ENCODE measurements at regions not wholly inside any gene's neighbourhood (a gene's known extent, or its start where the extent isn't known, plus 50 kb on each side); places are given as distances from the start of the nearest gene placed in this dataset.

DNA sequence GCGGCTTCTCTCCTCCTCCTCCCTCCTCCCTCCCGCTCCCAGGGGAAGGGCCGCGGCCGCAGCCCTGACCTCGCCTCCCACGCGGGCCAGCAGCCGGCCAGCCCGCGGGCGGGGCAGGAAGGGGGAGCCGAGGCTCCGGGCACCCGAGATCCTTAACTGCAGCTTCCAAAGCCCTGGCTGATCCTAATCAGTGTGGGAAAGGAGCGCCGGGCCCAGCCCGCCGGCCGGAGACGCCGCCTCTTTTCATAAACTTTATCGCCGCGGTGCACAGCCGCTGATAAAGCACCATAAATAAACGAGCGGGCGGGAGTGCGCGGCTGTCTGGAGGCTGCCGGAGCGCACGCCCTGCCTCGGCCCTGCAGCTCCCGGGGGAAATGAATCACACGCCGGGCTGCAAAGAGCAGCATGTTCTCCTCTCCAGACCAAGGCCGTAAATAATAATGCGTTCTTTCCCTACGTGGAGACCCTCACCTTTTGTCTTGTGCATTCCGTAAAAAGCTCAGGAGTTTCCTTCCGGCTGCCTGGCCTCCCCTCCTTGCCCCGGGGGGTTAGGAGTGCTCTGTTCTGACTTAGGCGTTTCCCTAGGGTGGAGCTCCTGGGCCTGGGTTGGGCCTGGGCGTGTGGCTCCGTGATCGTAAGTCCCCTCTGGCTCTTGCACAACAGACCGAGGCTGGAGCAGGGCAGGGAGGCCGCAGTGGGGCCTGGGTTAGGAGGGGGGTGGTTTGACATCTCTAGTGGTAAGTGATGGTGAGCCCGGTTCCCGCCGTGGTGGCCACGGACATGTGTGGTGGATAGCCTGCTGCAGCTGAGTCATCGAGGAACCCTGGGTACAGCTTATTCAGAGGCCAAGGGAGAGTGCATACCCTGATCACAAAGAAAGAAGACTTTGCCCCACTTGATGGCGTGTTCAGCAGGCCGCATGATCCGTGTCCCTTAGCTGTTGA lies 132.6 kb upstream of the HES1 start:
- intact Hi-C loops (cut with DNase I), result loop anchor here (10.0 kb wide), 2 partner anchors 131 to 219 kb away; partner anchors contain the start of gene HES1 (in 1 of the 2)
- peak overlapping the region in 2 of 4 donors; percentile 20 to 34 for H3K4me3 ChIP-seq
- no peaks in the 10 kb centered on the region for H3K36me3 ChIP-seq (replicated peaks in 1 of 2)
- H3K27ac ChIP-seq, result peak overlapping the region; percentile 38 to 89 (median 79)
- DNase-seq, result peak; percentile 85 to 95 (median 94)
- H3K4me1 ChIP-seq (replicated peaks in 1 of 2), result peaks cover 26 to 34% of the 10 kb centered on the region in 2 donors
- 4 to 9% (median 5%) methylated on average over 27 to 58 of the region's 58 CpGs for WGBS, 4 donors
- TF ChIP-seq, protein P1, sequence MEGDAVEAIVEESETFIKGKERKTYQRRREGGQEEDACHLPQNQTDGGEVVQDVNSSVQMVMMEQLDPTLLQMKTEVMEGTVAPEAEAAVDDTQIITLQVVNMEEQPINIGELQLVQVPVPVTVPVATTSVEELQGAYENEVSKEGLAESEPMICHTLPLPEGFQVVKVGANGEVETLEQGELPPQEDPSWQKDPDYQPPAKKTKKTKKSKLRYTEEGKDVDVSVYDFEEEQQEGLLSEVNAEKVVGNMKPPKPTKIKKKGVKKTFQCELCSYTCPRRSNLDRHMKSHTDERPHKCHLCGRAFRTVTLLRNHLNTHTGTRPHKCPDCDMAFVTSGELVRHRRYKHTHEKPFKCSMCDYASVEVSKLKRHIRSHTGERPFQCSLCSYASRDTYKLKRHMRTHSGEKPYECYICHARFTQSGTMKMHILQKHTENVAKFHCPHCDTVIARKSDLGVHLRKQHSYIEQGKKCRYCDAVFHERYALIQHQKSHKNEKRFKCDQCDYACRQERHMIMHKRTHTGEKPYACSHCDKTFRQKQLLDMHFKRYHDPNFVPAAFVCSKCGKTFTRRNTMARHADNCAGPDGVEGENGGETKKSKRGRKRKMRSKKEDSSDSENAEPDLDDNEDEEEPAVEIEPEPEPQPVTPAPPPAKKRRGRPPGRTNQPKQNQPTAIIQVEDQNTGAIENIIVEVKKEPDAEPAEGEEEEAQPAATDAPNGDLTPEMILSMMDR (IDR thresholded peaks at IDR 0.05), result peak in 1 of 6 experiments; percentile 7
- peak in 1 of 2 donors; percentile 69 for TF ChIP-seq POLR2A (IDR thresholded peaks at IDR 0.05)
- H3K9me3 ChIP-seq (replicated peaks in 1 of 3), result no peaks in the 10 kb centered on the region
- H3K27me3 ChIP-seq, result no peaks in the 10 kb centered on the region

DNA sequence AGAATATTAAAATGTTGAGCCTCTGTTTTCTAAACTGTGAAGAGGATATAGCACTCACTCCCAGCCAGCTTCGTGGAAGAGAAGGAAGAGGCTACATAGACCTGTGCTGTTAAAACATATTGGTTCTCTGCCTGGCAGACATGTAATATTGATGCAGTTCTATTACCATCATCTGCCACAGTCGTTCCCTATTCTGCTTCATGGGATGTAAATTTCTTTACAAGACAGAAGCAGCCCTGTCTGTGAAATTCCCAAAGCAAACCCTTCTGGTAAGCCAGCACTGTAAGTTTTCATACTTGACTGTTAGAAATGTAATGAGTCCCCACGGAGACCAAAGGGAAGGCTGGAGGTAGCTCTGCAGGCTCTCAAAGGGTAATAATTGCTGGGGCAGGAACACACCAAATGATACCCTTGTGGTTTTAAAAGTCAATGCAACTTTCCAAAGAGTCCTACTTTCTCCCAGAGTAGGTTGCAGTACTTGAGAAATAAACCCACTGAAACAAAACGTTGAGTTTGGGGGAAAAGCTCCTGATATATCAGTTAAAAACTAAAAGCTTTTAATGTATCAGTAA lies 129.9 kb upstream of the HES1 start:
- DNase-seq, result no peak
- intact Hi-C loops (cut with DNase I), result loop anchor here (10.0 kb wide), 2 partner anchors 129 to 221 kb away; partner anchors contain the start of gene HES1 (in 1 of the 2)
- Histone ChIP-seq H3K4me1 (replicated peaks in 1 of 2) (peaks cover 26 to 34% of the 10 kb centered on the region in 2 donors), H3K27ac (no peak overlapping the region), H3K9me3 (replicated peaks in 1 of 3) (no peaks in the 10 kb centered on the region), H3K4me3 (no peak overlapping the region), H3K36me3 (replicated peaks in 1 of 2) (no peaks in the 10 kb centered on the region), H3K27me3 (peaks cover 4% of the 10 kb centered on the region)
- no peak for TF ChIP-seq POLR2A (IDR thresholded peaks at IDR 0.05)
- TF ChIP-seq, protein P1 (IDR thresholded peaks at IDR 0.05), result no peak
- WGBS, 4 donors, result 68 to 76% (median 74%) methylated on average over 4 of the region's 4 CpGs

DNA sequence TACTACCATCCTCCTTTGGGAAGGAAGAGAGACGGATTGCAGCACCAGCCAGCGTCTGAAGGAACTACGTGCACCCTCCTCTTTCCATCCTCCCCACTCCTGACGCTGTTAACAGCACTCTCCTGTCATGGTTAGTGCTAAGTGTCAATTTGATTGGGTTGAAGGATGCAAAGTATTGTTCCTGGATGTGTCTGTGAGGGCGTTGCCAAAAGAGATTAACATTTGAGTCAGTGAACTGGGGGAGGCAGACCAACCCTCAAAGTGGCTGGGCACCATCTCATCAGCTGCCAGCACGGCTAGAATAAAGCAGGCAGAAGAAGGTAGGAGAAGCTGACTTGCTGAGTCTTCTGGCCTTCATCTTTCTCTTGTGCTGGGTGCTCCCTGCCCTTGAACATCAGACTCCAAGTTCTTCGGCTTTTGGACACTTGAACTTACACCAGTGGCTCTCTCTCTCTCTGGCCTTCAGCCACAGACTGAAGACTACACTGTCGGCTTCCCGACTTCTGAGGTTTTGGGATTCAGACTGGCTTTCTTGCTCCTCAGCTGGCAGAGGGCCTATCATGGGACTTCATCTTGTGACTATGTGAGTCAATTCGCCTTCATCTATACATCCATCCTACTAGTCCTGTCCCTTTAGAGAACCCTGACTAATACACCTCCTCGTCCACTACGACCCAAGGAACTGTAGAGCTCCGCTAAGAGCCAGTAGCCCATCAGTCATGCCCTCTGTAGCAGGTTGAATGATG lies 128.2 kb upstream of the HES1 start:
- intact Hi-C loops (cut with DNase I), result loop anchor here (10.0 kb wide), 2 partner anchors 127 to 223 kb away; partner anchors contain the start of gene HES1 (in 1 of the 2)

More for the DNA sequence above, 128.2 kb upstream of the HES1 start:
- Histone ChIP-seq H3K4me3 (no peak overlapping the region), H3K4me1 (replicated peaks in 1 of 2) (peaks cover 22 to 37% of the 10 kb centered on the region in 2 donors), H3K27me3 (peaks cover 4% of the 10 kb centered on the region), H3K36me3 (replicated peaks in 1 of 2) (no peaks in the 10 kb centered on the region), H3K9me3 (replicated peaks in 1 of 3) (no peaks in the 10 kb centered on the region), H3K27ac (no peak overlapping the region)
- no peak for DNase-seq
- TF ChIP-seq, protein P1 (IDR thresholded peaks at IDR 0.05), result no peak
- TF ChIP-seq POLR2A (IDR thresholded peaks at IDR 0.05), result no peak
- WGBS, 4 donors, result 84 to 87% (median 85%) methylated on average over 13 of the region's 13 CpGs

All from adrenal gland (tissue), 9 donors.